CD4-positive, alpha-beta T cell treated with Interleukin-17A for 1 hour (primary cell): ENCODE measurements at regions not wholly inside any gene's neighbourhood (a gene's known extent, or its start where the extent isn't known, plus 50 kb on each side); places are given as distances from the start of the nearest gene placed in this dataset.
"Not testable (repeated sequence)": the region's sequence is repeated elsewhere in the genome, so short reads cannot be mapped to it uniquely, and the experiment has no call there.

Experiments used
- DNase-seq: peaks from one replicate; pipeline ENCODE4 v3.0.0-alpha.2; 2020

DNA sequence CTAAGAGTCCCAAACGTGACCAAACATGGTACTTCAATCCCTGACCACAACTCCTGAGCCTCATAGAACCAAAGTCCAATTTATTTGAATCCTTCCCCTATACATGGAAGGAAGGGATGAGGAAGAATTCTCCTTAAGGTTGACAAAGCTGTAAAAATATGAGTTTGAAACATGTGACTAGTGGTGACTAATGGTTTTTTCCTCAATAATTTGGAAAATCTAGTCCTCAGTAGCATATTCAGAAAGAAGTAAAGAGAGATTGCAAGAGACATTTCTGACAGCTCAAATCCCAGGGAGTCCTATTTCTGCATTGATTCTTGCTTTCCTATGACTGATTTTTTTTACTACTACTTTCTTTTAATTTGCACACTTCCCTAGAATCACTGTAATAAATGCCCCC is 443.7 kb downstream of the FRK start:
- DNase-seq, result no peak

DNA sequence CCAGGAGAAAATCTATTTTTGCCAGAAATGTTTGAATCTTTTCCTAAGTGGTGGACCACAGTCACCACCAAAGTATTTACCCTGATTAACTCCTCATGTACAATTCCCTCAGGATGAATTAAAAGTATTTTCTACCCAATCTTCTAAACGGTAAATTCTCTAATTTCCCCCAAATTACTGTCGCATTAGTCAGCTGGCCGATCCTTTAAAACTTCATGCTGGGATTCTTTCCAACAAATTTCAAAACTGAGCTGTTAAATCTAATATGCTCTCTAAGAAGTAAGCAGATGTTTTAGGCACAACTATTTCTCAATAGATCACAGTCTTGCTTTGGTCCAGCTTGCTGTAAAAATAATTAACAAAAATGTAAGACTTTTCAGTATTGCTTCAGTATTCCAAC is 447.2 kb downstream of the FRK start:
- no peak for DNase-seq

DNA sequence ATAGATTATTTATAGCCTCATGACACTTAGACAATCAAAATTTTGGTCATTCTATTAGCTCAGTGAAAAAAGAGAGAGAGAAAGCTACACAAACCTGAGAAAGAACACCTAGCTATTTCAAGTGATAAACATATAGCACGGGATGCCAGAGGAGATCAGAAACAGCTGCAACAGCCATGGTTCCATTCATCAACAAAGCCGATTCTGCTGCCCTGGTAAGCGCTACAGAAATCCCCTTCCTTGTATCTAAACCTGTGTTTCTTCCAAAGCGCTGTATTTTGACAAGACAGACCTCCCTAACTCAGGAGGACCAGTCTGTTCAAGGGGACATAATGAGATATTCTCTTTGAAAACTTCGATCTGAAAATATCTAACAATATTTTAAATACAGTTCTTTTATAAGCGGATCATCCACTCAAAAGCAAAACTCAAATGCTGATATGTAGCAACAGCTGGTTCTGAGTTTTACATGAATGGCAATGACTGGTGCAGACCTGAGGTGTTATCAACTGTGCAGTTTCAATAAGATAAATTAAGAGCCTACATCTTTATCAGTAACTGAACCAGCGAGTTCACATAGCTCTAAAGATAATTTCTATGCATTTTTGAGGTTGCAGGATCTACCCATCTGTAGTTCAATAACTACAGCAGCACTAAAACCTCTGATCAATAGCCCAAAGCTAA is 447.8 kb downstream of the FRK start:
- DNase-seq, result no peak

DNA sequence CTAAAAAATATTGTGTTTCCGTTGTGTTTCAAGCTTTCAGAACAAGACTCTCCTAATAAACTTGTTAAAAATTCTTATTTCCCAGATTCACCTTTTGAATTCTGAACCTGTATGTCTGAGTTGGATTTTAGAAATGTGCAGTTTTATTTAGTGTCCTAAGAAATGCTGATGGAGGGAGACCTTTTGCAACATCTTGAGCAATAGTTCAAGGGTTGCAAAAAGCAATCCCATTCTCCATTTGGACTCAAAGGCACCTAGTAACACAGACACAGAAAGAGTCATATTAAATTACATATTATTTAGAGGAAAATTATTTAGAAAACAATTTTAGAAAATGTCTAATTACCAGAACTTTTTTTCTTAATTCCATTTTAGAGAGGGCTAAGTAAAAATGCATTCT is 448.5 kb downstream of the FRK start:
- no peak for DNase-seq

DNA sequence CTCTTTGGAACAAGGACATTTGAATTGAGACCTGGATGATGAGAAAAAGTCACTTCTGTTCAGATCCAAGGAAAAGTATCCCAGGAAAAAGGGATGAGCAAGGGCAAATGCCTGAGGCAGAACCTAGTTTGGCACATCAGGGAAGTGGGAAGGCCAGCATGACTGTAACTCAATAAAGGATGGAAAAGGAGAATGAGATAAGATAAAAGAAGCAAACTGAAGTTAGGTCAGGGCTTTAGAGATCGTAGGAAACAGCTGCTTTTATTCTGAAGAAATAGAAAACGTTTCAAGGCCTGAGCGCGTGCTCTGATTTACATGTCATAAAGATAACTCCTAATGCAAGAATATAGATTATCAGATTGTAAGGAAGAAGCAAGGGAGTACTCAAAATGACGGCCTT is 450.0 kb downstream of the FRK start:
- no peak for DNase-seq

DNA sequence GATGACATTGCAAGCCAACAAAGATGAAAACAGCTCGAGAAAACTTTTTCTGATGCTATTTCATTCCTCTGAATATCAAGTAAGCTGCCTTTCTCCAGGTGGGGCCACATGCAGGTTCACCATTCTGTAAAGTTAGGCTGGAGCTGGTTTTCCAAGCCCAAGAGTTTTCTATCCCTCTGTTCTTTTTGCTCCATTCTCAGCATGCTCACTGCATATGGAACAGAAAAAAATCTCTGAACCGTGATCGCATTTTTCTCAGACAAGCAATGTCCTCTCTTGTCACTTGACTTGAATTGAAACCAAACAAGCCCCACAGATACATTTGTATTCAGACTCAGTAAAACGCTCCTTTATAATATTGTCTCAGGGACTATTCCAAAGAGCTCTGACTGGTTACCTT is 451.6 kb downstream of the FRK start:
- no peak for DNase-seq

DNA sequence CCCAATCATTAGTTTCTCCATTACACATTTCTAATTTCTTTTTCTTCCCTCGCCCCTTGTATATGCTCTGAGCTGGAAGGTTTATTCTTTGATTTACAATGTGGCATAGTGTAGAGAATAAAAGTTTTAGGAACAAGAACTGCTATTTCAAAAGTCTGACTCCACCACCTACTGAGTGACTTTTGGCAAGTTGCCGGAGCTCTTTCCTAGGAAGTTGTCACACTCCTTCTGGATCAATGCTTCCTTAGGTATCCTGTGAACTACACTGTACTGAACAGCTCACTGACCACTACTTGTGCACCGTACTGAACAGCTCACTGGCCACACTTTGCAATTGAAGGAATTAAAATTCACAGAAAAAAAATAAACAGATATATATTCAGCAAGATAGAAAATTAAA is 458.2 kb downstream of the FRK start:
- no peak for DNase-seq

DNA sequence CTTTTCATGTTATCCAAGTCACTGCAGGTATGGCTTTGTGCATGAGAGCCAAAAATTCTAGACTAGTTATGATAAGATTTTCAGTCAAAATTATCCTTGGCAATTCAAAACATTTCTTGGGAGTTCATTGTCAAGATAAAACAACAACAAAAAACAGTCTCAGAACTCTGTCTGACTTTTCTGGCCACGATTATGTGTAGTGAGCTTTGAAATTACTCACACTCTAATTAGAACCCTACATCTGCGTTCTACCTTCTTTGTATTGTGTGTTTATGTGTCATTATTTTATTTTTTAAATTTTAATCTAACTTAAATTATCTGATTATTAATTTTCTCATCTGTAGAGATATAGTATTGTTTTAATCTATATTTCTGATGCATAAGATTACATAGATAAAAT is 459.2 kb downstream of the FRK start:
- DNase-seq, result no peak

DNA sequence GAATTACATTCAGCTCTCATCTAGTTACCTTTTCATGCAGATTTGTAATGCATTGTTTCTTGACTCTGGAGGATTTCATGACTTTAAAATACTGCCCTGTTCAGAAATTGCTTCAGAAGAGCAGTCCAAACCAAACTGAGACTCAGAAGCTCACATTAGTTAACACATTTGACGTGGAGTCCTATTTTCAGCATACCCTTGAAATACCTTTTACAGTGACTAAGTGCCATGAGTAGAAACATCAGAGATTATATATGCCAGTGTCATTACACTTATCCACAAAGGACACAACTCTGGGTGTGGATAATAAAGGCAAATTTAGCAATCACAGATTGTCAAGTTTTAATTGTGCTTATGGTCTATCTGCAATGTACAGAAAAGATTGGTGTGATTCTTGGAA is 459.6 kb downstream of the FRK start:
- no peak for DNase-seq

DNA sequence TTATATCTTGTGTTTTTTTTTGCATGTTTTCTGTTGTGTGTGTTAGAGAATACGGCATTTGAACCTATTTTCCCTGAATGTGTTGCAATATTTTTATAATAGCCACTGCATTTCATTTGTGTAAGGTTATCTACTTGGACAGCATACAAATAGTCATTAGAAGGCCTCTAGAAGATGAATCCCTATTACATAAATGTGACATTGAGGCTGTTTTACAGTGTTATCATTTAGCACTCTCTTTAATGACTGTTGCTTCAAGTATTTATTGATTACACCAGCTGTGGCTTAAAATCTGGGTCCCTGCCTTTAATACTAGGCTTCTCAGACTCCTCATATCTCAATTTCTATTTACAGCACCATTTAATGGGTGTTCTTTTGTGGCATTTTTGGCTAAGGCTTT is 465.8 kb downstream of the FRK start:
- no peak for DNase-seq

DNA sequence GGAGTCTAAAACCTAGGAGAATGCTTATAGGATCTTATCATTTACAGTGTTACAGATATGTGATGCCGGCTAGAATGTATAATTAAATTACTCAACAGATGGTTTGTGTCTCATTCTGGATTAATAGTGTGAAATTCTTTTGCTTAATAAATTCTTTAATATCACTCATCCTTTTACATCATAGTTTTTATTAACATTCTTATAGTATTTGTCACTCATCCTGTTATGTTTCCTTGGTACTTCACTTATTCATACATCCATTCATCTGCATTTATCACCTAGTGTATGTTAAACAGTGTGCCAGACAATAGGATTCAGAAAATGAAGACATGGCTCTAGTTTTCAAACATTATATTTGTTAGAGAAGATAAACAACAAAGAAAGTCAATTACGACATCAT is 468.7 kb downstream of the FRK start:
- DNase-seq, result no peak

DNA sequence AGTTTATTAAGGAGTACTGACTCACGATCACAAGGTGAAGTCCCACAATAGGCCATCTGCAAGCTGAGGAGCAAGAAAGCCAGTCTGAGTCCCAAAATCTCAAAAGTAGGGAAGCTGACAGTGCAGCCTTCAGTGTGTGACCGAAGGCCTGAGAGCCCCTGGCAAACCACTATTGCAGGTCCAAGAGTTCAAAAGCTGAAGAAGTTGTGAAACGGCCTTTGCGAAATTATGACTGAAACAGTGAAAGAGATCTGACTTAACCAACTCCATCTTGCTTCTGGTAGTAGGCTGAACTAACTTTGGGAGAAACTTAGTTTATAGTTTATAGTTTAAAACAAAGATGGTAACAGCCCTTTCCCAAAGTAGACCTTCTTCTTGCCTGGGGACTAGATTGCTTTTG is 471.6 kb downstream of the FRK start:
- not testable (repeated sequence) for DNase-seq

DNA sequence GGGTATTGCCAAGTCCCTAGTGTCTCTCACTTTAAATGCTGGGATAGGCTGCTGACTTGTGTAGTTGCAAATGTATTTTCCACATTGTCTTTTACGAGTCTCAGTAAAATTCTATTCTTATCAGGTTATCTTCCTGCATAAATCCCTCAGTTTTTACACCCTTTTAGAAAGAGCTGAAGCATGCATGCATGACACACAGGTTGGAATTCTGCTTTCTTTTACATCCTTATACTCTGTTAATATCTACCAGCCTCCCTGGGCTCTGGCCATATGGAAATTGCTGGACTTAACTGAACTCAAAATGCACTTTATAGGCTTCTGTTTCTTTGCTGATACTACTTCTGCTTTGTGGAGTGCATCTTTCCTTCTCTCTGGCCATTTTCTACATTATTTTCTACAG is 477.4 kb downstream of the FRK start:
- DNase-seq, result no peak

DNA sequence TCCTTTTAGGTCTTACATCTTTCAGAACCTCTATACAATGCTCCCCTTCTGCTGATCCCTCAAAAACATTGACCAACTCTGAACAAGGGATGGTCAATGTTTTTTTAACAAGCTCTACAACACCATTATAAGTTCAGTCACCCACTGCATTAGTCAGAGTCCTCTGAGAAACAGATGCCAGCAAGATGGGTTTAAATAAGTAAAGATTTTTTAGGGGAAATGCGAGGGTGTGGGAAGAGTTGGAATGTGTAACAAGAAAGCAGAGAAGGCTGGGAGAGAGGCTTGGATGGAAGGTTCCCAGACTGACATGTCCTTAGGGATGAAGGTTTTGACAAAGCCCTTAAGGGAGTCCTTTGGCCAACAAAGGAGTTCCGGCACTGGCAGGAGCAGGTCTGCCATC is 478.3 kb downstream of the FRK start:
- DNase-seq, result no peak

DNA sequence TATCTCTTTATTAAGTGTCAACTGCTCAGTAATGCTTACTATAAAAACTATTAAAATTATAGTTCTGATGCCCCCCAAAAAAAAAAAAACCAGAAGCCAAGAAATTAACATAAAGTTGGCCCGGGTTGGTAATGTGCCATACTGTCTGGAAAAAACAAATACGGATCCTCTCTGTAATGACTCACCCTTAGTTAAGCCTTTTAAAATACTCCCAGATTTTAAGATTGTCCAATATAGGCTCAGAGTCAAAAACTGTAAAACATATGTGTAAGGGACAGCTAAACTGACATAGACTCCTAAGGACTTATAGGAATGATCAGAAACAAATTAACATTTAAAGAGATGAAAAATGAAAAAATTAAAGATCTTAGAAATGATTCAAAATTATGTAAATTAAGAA is 481.1 kb downstream of the FRK start:
- DNase-seq, result not testable (repeated sequence)

DNA sequence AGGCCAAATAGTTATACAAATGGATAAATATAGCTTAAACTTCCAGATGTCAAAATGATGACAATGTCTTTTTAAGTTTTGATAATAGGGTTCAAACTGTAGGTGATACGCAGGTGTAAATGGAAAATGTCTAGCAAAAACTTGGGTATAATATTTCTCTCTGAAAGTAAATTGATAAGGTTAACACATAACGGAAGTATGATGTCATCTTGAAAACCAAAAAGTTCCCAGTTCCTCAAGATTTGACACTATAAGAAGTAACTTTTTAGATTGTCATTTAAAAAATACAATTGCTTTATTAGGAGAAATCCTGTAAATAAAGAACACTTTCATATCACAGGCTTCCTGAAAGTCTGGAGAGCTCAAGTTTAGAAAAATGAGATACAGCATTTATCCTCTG is 483.4 kb downstream of the FRK start:
- DNase-seq, result no peak

DNA sequence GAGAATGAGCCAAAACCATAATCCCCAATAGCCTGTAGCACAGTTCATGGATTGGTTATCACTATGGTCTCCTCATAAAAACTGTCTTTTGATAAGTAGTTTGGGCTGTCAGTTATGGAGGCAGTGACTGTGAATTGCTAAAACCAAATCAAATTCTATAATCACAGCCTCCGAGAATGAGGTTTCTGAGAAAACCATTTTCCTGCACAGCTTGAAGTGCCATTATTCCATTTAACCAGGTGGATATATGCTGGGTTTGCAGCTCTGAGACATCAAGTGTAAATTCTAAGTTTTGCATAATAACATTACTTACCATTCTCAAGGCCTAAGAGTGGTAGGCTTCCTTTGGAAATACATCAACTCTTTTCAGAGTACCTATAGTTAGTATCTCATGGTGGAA is 485.4 kb downstream of the FRK start:
- no peak for DNase-seq

DNA sequence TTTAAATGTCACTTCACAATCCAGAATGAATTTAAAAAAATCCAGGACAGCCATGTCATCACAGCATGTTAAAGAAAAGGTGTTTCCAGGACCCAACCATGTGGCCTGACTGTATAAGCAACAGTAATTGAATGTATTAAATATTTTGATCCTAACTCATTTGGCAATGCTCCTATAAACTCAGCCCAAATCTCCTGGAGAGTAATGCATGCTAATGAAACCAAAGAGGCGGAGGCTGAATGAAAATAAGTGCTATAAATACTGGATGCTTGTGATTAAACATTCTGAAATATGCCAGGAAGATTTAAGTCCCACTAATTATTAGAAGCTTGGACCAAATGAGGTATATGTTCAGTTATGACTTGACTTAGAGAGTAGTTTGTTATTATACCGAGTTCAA is 486.8 kb downstream of the FRK start:
- DNase-seq, result no peak

DNA sequence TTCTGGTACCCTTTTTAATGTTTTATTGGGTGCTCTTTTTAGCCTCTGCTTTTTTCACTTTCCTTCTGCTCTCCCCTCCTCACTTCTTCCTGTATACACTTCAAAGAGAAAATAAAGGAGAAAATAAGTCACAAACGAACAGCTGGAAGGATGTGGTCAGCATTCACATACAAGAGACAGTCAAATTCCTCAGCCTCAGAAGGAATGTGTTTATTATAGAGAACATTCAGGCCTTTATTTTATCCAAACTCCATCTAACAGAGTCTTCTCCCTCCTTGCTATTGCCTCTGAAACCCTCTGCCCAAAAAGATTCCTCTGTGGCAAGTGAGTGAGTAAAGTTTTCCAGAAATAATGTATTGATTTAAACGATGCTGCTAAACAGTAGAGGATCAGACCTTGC is 490.4 kb downstream of the FRK start:
- no peak for DNase-seq

DNA sequence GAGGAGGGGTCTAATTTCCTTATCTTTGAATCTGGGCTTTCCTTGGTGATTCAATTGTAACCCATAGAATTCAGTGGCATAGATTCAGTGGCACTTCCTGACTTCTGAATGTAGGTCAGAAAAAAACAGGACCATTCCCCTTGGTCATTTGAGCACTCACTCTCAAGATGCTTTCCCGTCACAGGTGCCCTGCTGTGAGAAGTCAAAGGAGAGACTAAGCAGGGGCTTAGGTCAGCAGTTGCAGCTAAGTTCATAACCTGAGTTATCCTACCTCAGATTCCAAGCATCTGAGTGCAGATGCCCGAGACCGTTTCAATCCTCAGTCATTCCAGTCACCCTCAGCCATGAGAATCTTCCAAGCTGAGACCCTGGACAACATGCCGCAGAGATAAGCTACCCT is 506.6 kb downstream of the FRK start:
- DNase-seq, result no peak

DNA sequence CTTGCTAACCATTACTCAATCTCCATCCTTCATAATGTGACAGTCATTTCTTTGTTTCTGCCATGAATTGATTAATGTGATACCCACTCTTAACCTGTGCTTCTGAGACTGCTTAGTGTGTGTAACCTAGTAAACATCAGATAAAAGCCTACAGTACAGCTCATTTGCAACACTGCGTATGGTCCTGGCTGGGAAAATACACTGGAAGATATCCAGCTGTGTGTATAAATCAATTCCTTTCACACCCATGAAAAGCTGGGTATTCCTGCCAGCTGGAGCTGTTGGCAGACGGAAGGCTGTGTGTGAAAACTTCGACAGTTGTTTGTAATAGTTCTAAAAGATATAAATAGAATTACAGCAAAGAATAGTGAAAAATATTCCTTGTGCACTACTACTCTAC is 509.2 kb downstream of the FRK start:
- DNase-seq, result no peak

DNA sequence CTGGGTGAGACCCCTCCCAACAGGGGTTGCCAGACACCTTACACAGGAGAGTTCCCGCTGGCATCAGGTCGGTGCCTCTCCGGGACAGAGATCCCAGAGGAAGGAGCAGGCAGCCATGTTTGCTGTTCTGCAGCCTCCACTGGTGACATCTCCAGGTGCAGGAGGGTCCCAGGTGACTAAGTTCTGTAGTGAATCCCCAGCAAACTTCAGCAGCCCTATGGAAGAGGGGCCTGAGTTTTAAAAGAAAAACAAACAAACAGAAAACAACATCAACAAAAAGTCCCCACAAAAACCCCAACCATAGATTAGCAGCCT is 515.1 kb downstream of the FRK start:
- DNase-seq, result no peak

DNA sequence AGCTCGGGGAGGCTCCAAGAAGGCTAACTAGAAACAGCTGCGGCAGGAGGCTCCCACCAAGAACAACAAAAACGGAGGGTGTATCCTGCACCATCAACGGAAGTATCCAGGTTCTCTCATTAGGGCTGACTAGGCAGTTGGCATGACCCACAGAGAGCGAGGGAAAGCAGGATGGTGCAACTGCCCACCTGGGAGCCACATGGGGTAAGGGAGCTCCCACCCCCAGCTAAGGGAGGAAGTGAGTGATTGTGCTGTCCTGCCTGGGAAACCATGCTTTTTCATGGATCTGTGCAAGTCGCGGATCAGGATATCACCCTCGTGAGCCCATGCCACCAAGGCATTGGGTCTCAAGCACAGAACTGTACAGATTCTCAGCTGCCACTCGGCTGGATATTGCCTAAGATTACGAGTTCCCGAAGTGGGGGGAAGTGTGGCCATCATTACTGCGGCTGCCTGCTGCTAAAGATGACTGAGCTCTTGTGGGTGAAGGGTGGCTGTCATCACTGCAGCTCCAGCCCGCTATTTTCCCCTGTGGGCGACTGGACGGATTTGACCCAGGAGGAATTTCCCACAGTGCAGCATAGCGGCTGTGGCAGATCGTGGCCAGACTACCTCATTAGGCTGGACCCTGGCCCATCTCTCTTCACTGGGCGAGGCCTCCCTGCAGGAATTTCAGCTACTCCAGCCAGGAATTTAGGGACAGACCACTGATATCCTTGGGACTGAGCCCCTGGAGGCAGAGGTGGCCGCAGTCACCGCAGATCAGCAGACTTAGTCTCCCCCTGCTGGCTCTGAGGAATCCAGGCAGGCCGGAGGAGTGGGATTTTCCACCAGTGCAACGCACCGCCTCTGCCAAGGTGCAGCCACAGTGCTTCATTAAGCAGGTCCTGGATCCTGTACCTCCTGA is 515.7 kb downstream of the FRK start:
- no peak for DNase-seq

DNA sequence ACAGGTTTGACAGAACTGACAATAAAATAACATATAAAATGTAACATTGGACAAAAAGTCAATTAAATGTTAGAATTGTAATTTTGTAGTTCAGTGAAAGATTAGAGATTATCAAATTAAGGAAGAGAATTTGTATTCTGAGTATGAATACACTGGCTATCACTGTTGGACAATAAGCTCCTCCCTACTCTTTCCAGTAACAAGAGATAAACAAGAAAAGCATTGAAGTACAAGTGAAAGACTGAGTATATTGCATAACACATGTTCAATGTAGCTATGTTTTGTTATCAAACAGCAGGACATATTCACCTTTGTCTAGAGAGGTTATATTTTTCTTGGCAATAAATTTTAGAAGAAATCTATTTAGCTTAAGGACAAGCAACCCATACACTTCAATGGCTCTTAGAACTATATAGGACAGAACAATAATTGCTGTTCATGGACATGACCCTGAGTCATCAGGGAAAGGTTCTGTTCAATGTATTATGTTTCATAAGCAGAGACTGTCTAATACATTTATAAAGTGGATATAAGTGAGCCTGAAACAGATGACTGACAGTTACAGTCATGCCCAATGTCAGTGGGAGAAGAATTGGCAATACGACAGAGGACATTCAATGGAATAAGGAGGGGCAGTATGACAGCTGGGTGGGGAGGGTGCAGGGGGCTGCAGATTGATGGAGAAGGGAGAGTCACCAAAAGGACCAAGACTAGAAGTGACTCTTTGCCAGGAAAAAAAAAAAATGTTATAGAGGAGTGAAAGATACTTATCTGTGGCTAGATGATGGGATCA is 520.4 kb downstream of the FRK start:
- no peak for DNase-seq
